Peyer's patch (tissue), 4 donors: ENCODE measurements at regions not wholly inside any gene's neighbourhood (a gene's known extent, or its start where the extent isn't known, plus 50 kb on each side); places are given as distances from the start of the nearest gene placed in this dataset.

ENCODE experiments used
- DNase-seq, 3 donors: peaks; one replicate each; pipeline ENCODE4 v3.0.0-alpha.2; 2017 to 2019
- H3K27ac ChIP-seq, 4 donors: fragments of 200-600 bp; sonication (generic); one replicate each; pipeline ENCODE4 v1.5.1; 2016 to 2019
- H3K27me3 ChIP-seq, 2 donors: fragments of 200-600 bp; sonication (generic); one replicate each; pipeline ENCODE4 v1.5.1; 2019
- H3K36me3 ChIP-seq, 3 donors: fragments of 200-600 bp; sonication (generic); one replicate each; pipeline ENCODE4 v1.5.1; 2016 to 2019
- H3K4me1 ChIP-seq, 4 donors: fragments of 200-600 bp; sonication (generic); one replicate each; pipeline ENCODE4 v1.5.1; 2016 to 2019
- H3K4me3 ChIP-seq, 4 donors: fragments of 200-600 bp; sonication (generic); 1 replicate in 3 of 4; 2 replicates in 1 of 4; pipeline ENCODE4 v1.5.1; 2016 to 2019; ENCODE audit warnings: mild to moderate bottlenecking in 1 of 4
- H3K9me3 ChIP-seq, 4 donors: fragments of 200-600 bp; sonication (generic); one replicate each; pipeline ENCODE4 v1.5.1; 2016 to 2019; ENCODE audit warnings: mild to moderate bottlenecking in 1 of 4
- POLR2A ChIP-seq, 2 donors: fragments of 450-650 bp; IDR thresholded peaks; one replicate each; pipeline ENCODE4 v1.5.1; 2017; ENCODE audit warnings: antibody characterized with exemption in 2 of 2, mild to moderate bottlenecking in 2 of 2, moderate library complexity in 2 of 2
- TF ChIP-seq, protein P1 (sequence below), 6 experiments: fragments of 450-650 bp in 4 of 6; fragments of 200-600 bp in 2 of 6; sonication (generic) in 1 of 6; IDR thresholded peaks; one replicate each; pipeline ENCODE4 v1.5.1; 2017 to 2019; ENCODE audit warnings: antibody characterized with exemption in 6 of 6, mild to moderate bottlenecking in 3 of 6, moderate library complexity in 1 of 6

DNA sequence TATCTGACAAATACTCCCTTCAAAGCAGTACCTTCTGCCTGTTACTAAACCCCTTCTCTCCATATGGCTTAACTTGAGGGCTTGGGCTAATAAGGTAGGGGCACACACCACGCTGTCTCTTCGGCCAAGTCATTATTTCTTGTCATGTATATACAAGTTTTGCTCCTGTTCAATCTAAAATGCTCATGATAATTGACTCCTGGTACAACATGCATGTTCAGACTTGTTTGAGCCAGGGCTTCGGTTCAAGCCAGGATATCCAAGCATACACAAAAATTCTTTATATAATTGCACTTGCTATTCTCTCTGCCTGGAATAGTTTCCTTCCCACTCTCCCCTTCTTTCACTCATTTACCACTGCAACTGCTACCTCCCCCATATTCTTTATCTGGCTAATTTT is 756.0 kb upstream of the C9orf72 start:
- Histone ChIP-seq H3K36me3 (no peaks in the 10 kb centered on the region), H3K9me3 (no peaks in the 10 kb centered on the region), H3K27ac (no peak overlapping the region), H3K4me3 (no peak overlapping the region), H3K27me3 (no peaks in the 10 kb centered on the region), H3K4me1 (no peaks in the 10 kb centered on the region)
- TF ChIP-seq, protein P1, sequence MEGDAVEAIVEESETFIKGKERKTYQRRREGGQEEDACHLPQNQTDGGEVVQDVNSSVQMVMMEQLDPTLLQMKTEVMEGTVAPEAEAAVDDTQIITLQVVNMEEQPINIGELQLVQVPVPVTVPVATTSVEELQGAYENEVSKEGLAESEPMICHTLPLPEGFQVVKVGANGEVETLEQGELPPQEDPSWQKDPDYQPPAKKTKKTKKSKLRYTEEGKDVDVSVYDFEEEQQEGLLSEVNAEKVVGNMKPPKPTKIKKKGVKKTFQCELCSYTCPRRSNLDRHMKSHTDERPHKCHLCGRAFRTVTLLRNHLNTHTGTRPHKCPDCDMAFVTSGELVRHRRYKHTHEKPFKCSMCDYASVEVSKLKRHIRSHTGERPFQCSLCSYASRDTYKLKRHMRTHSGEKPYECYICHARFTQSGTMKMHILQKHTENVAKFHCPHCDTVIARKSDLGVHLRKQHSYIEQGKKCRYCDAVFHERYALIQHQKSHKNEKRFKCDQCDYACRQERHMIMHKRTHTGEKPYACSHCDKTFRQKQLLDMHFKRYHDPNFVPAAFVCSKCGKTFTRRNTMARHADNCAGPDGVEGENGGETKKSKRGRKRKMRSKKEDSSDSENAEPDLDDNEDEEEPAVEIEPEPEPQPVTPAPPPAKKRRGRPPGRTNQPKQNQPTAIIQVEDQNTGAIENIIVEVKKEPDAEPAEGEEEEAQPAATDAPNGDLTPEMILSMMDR (IDR thresholded peaks at IDR 0.05): no peak
- TF ChIP-seq POLR2A (IDR thresholded peaks at IDR 0.05): no peak
- no peak for DNase-seq

DNA sequence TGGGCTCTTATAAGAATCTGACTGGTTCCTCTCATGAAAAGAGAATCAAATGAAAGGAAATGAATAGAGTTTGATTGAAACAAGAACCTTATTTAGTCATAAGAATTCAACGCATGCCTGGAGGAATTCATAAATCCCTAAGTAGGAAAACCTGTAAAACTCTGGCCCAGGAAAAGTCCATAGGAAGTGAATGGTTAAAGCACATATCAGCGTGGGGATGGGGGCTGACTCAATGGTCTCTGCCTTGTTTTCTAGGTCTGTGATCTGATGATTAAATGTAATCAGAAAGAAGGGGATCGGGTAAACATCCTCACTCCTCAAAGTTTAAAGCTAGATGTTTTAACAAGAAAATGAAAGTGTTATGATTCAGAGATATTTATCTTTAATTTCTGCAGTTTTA is 759.4 kb upstream of the C9orf72 start:
- no peak for DNase-seq
- Histone ChIP-seq H3K4me3 (no peak overlapping the region), H3K9me3 (no peaks in the 10 kb centered on the region), H3K36me3 (no peaks in the 10 kb centered on the region), H3K27ac (no peak overlapping the region), H3K4me1 (no peaks in the 10 kb centered on the region), H3K27me3 (no peaks in the 10 kb centered on the region)
- TF ChIP-seq POLR2A (IDR thresholded peaks at IDR 0.05): no peak
- TF ChIP-seq, protein P1 (IDR thresholded peaks at IDR 0.05): no peak

DNA sequence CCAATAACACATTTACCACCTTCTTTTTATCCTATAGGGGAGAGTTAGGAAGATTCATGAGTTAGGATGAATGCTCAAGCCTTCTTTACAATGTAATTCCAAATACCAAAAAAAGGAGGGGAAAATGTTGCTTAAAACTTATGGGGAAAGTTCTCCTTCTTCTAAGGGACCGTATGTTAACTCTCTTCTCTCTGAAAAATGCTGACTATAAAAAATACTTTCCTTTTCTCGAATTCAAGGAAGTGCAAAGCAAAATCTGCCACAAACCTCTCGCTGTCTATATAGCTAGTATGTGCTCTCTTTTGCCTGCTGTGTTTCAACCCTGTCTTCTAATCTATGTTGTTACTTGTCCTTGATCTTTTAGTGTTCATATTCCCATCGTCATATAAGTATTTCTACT is 768.6 kb upstream of the C9orf72 start:
- no peak overlapping the region for H3K27ac ChIP-seq
- no peaks in the 10 kb centered on the region for H3K27me3 ChIP-seq
- no peak for TF ChIP-seq POLR2A (IDR thresholded peaks at IDR 0.05)
- TF ChIP-seq, protein P1 (IDR thresholded peaks at IDR 0.05): no peak
- H3K36me3 ChIP-seq: no peaks in the 10 kb centered on the region
- no peak for DNase-seq
- H3K4me3 ChIP-seq: no peak overlapping the region
- H3K9me3 ChIP-seq: no peaks in the 10 kb centered on the region
- H3K4me1 ChIP-seq: no peaks in the 10 kb centered on the region

- DNase-seq: no peak
- Histone ChIP-seq H3K4me3 (no peak overlapping the region), H3K9me3 (no peaks in the 10 kb centered on the region), H3K27ac (no peak overlapping the region), H3K27me3 (no peaks in the 10 kb centered on the region), H3K36me3 (no peaks in the 10 kb centered on the region), H3K4me1 (no peaks in the 10 kb centered on the region)
- TF ChIP-seq POLR2A (IDR thresholded peaks at IDR 0.05): no peak
- TF ChIP-seq, protein P1 (IDR thresholded peaks at IDR 0.05): no peak
Observed at GRCh38 chr9:28342815-28343338, 769.6 kb upstream of the C9orf72 start.

DNA sequence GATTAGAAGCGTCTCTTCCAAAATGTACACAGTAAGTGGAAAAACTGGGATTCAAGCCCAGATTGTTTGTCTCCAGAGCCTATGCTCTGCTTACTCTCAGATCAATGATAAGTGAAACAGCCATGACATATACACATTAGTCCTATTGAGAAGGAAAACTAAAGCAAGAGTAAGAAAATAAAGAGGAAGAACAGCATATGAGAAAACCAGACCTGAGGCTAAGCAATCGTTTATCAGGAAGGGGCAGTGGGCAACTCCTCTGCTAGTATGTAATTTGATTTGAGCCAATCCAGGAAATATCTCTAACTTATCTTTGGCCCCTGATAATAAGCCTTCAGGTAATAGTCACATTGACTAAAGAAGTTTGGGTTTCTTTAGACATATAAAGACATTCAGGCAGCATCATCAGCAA is 789.9 kb upstream of the C9orf72 start:
- TF ChIP-seq, protein P1 (IDR thresholded peaks at IDR 0.05): no peak
- TF ChIP-seq POLR2A (IDR thresholded peaks at IDR 0.05): no peak
- no peak overlapping the region for H3K4me3 ChIP-seq
- no peaks in the 10 kb centered on the region for H3K9me3 ChIP-seq
- H3K4me1 ChIP-seq: no peaks in the 10 kb centered on the region
- H3K27me3 ChIP-seq: no peaks in the 10 kb centered on the region
- H3K36me3 ChIP-seq: no peaks in the 10 kb centered on the region
- no peak for DNase-seq
- H3K27ac ChIP-seq: no peak overlapping the region
